OCI-LY3 (cell line): ENCODE measurements at regions not wholly inside any gene's neighbourhood (a gene's known extent, or its start where the extent isn't known, plus 50 kb on each side); places are given as distances from the start of the nearest gene placed in this dataset.

Source experiments
- CTCF ChIP-seq: fragments of 200-600, 300-600 bp; sonication (generic); IDR thresholded peaks from 2 replicates; pipeline ENCODE4 v1.5.1; 2014; ENCODE audit warnings: antibody characterized with exemption, low read length, low read depth
- EZH2phosphoT487 ChIP-seq: fragments of 200-600 bp; shearing (Covaris generic); IDR thresholded peaks from 2 replicates; pipeline ENCODE4 v1.6.1; 2018; ENCODE audit warnings: antibody characterized with exemption, mixed run types, low read depth

- TF ChIP-seq CTCF = no peak
- no peak for TF ChIP-seq EZH2phosphoT487
Measured at GRCh38 chr3:144058713-144059112, 87.1 kb downstream of the DIPK2A start.
